Activated CD8-positive, alpha-beta T cell treated with anti-CD3 and anti-CD28 coated beads for 36 hours (primary cell): ENCODE measurements at regions not wholly inside any gene's neighbourhood (a gene's known extent, or its start where the extent isn't known, plus 50 kb on each side); places are given as distances from the start of the nearest gene placed in this dataset.

ENCODE experiments used
- ATAC-seq: fragments of 200-7000 bp; cut with Tn5 transposase; one replicate; pipeline ENCODE4 v1.10.0; 2021; ENCODE audit warnings: mild to moderate bottlenecking, moderate library complexity
- CTCF ChIA-PET: fragments of 350-600 bp; sonication (Branson Sonifier 250); formaldehyde crosslinking; loops from one replicate; lab custom pipeline; 2021; ENCODE audit warnings: antibody characterized with exemption; lab: Charles Lee
- POLR2A ChIA-PET: fragments of 350-600 bp; sonication (Branson Sonifier 250); formaldehyde crosslinking; loops from one replicate; lab custom pipeline; 2021; ENCODE audit warnings: antibody characterized with exemption; lab: Charles Lee
- DNase-seq: peaks from one replicate; pipeline ENCODE4 v3.0.0-alpha.2; 2020
- H3K27ac Mint-ChIP-seq: one replicate; pipeline ENCODE4 v1.8.0; 2021; ENCODE audit warnings: mild to moderate bottlenecking, mixed read lengths
- H3K27me3 Mint-ChIP-seq: one replicate; pipeline ENCODE4 v1.8.0; 2021; ENCODE audit warnings: mixed read lengths
- H3K36me3 Mint-ChIP-seq: one replicate; pipeline ENCODE4 v1.8.0; 2021; ENCODE audit warnings: low read depth, mixed read lengths
- H3K4me1 Mint-ChIP-seq: one replicate; pipeline ENCODE4 v1.8.0; 2021; ENCODE audit warnings: low read depth, mixed read lengths
- H3K4me3 Mint-ChIP-seq: one replicate; pipeline ENCODE4 v1.8.0; 2021; ENCODE audit warnings: mild to moderate bottlenecking, moderate library complexity, mixed read lengths
- H3K9me3 Mint-ChIP-seq: one replicate; pipeline ENCODE4 v1.8.0; 2021; ENCODE audit warnings: mixed read lengths
- CTCF ChIP-seq: fragments of 200-600 bp; IDR thresholded peaks from one replicate; pipeline ENCODE4 v1.8.0; 2022; ENCODE audit warnings: antibody characterized with exemption, mild to moderate bottlenecking
- intact Hi-C: fragments of 100-400 bp; cut with micrococcal nuclease; formaldehyde crosslinking; loops from one replicate; pipeline ENCODE4 v1.10.0; 2022

DNA sequence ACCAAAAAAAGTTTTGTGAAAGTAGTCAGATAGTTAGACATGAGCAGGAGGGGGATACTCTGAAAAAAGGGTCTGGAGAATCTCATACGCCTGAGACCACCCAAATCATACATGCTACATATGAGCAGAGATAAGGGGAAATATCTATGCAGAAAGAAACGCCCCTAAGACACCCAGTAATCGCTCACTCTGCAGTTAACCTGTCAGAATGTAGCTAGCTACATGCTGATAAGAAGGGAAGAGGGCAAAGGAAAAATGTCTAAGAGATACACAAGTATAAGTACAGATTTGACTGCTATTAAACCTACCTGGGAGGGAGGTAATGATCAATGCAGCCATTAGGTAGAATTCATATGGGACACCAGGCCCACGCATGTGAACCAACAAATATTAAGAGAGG, 1159.5 kb upstream of the PCDH10 start:
- H3K9me3 Mint-ChIP-seq = peaks cover 6% of the 10 kb centered on the region
- H3K27me3 Mint-ChIP-seq = no peaks in the 10 kb centered on the region
- H3K4me3 Mint-ChIP-seq = no peak overlapping the region
- ATAC-seq (no peak), DNase-seq (no peak)
- intact Hi-C loops = no loop called here
- H3K4me1 Mint-ChIP-seq = no peaks in the 10 kb centered on the region
- H3K27ac Mint-ChIP-seq = no peak overlapping the region
- CTCF ChIA-PET = no interaction called here
- POLR2A ChIA-PET = no interaction called here
- no peaks in the 10 kb centered on the region for H3K36me3 Mint-ChIP-seq
- TF ChIP-seq CTCF = no peak

- no peak for TF ChIP-seq CTCF
- H3K27ac Mint-ChIP-seq = no peak overlapping the region
- intact Hi-C loops = no loop called here
- CTCF ChIA-PET = no interaction called here
- H3K9me3 Mint-ChIP-seq = peaks cover 1% of the 10 kb centered on the region
- no peaks in the 10 kb centered on the region for H3K36me3 Mint-ChIP-seq
- POLR2A ChIA-PET = no interaction called here
- H3K4me1 Mint-ChIP-seq = no peaks in the 10 kb centered on the region
- no peak for DNase-seq
- no peak for ATAC-seq
- H3K4me3 Mint-ChIP-seq = no peak overlapping the region
- H3K27me3 Mint-ChIP-seq = no peaks in the 10 kb centered on the region
Observed at GRCh38 chr4:132001542-132001941, 1147.6 kb upstream of the PCDH10 start.

- ChIA-PET POLR2A (no interaction called here), CTCF (no interaction called here)
- Mint-ChIP-seq H3K9me3 (peaks cover 1% of the 10 kb centered on the region), H3K4me3 (no peak overlapping the region), H3K27me3 (no peaks in the 10 kb centered on the region), H3K36me3 (no peaks in the 10 kb centered on the region), H3K27ac (no peak overlapping the region), H3K4me1 (no peaks in the 10 kb centered on the region)
- TF ChIP-seq CTCF = no peak
- intact Hi-C loops = no loop called here
- no peak for ATAC-seq
- no peak for DNase-seq
Observed at GRCh38 chr4:132003593-132003992, 1145.5 kb upstream of the PCDH10 start.

GRCh38 chr4:132015321-132015720, 1133.8 kb upstream of the PCDH10 start:
- H3K4me1 Mint-ChIP-seq = no peaks in the 10 kb centered on the region
- POLR2A ChIA-PET = no interaction called here
- no peak for TF ChIP-seq CTCF
- no peak for DNase-seq
- ATAC-seq = no peak
- H3K9me3 Mint-ChIP-seq = peaks cover 2% of the 10 kb centered on the region
- CTCF ChIA-PET = no interaction called here
- no peaks in the 10 kb centered on the region for H3K27me3 Mint-ChIP-seq
- intact Hi-C loops = no loop called here
- no peak overlapping the region for H3K4me3 Mint-ChIP-seq
- no peak overlapping the region for H3K27ac Mint-ChIP-seq
- no peaks in the 10 kb centered on the region for H3K36me3 Mint-ChIP-seq

DNA sequence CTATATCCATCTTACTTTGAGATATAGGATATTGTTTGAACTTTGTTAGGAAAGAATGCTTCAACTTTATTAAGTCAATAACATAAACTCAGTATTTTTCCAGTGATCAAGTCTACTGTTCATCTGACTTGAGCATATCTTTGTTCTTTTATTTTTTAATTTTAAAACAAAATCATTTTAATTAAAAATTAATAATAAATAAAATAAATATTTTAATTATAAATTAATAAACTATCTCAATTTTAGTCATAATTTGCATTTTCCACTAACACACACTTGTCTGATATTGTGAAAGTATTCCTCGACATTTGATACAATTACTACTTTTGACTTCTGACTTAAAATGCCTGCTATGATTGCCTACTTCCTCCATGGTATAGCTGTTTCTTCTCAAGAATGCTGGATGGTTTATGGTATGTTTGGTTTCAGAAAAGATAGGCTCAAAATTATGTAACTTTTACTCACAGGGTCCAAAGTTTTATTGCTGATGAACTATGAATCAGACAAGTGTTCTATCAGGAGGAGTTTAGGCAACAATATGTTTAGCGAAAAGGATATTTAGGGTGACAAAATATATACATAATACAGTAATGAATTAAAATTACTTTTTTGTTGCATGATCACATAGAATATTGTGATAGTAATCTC, 1132.3 kb upstream of the PCDH10 start:
- H3K27me3 Mint-ChIP-seq = no peaks in the 10 kb centered on the region

More for the DNA sequence above, 1132.3 kb upstream of the PCDH10 start:
- no peak for DNase-seq
- Mint-ChIP-seq H3K4me3 (no peak overlapping the region), H3K27ac (no peak overlapping the region), H3K9me3 (no peaks in the 10 kb centered on the region), H3K4me1 (no peaks in the 10 kb centered on the region), H3K36me3 (no peaks in the 10 kb centered on the region)
- ChIA-PET CTCF (no interaction called here), POLR2A (no interaction called here)
- TF ChIP-seq CTCF = no peak
- ATAC-seq = no peak
- intact Hi-C loops = no loop called here
